ENCODE measurements at regions not wholly inside any gene's neighbourhood (a gene's known extent, or its start where the extent isn't known, plus 50 kb on each side); places are given as distances from the start of the nearest gene placed in this dataset.
A peak's percentile ranks its signal among the peaks of the same experiment; 100 is the strongest.

DNA sequence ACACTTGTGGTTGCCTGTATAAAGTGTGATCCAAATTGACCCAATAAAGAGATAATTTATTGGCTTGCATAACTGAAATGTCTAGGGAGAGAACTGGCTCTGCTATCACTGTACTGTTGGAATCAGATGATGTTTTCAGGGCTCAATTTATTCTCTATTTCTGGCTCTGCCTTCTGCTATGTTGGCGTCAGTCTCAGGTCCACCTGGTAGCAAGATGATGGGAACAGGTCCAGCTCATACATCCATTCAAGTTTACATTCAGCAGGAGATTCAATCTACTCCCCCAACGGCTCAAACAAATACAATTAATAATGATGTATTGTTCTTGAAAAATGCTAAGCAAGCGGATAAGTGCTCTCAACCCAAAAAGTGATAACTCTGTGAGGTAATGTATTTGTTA is 297.7 kb upstream of the SYT4 start:
- DNase-seq = no peak

DNA sequence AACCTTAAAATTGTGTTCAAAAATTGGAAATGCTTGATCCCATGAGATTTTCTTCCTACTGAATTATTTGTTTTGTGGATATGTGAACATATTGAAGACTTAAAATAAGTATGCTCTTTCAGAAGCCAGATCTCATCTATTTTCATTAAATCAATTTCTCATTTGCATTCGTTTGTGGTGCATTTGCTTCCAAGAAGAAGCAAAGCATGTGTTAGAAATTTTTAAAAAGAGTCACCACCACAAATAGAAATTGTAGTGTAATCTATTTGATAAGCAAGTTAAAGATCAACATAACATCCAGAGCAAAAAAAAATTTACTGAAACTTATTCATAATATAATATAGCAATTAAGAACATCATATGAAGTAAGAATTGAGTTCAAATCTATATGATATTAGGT is 300.9 kb upstream of the SYT4 start:
- DNase-seq = no peak

GRCh38 chr18:43578706-43579105 is 301.4 kb upstream of the SYT4 start:
- DNase-seq = no peak

- DNase-seq = no peak
Observed at GRCh38 chr18:43581936-43582519, 304.7 kb upstream of the SYT4 start.

- DNase-seq = peak; percentile 9
Observed at GRCh38 chr18:43587538-43588153, 310.4 kb upstream of the SYT4 start.

GRCh38 chr18:43588838-43589237 is 311.5 kb upstream of the SYT4 start:
- DNase-seq = no peak

- no peak for DNase-seq
Observed at GRCh38 chr18:43589611-43590151, 312.4 kb upstream of the SYT4 start.

GRCh38 chr18:43590182-43590903 is 313.1 kb upstream of the SYT4 start:
- no peak for DNase-seq

- no peak for DNase-seq
Observed at GRCh38 chr18:43592269-43592668, 315.0 kb upstream of the SYT4 start.

- no peak for DNase-seq
Observed at GRCh38 chr18:43596105-43596712, 318.9 kb upstream of the SYT4 start.

GRCh38 chr18:43601432-43601831 is 324.1 kb upstream of the SYT4 start:
- no peak for DNase-seq

GRCh38 chr18:43605224-43605623 is 327.9 kb upstream of the SYT4 start:
- DNase-seq = no peak

DNA sequence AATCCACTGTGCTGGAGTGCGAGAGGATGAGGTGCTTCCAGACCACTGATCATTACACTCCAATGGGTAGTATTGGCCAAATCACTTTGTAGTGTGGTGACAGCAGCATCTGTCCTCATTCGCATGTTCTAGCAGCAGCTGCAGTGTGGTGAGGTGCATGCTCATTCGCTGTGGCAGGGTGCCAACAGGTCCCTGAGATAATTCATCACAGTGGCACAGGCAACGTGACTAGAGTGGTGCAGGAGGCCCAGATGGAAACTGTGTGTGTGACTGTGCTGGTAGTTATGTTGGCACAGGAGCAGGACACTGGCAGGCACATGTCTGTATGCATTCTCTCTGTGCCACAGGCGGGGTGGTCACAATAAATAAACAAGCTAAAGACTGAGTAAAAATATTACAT is 329.5 kb upstream of the SYT4 start:
- DNase-seq = no peak

GRCh38 chr18:43620936-43621335 is 343.6 kb upstream of the SYT4 start:
- DNase-seq = peak; percentile 12

DNA sequence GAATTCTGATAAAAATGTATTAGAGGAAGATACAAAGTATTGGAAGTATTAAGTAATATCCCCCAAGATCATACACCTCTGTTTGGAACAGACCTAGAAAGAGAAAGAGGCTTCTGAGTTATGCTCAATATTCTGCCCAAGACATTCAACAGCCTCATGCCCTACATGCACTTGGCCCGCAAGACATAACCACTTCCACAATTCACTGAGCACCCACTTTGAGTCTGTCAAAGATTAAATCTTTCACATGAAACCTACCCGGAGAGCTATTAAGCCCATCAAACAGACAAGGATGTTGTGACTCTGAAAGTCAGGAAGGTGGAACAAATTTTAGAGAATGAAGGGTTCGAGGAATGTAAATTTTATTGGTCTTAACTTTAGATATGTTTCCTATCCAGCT is 344.7 kb upstream of the SYT4 start:
- no peak for DNase-seq

- DNase-seq = no peak
Observed at GRCh38 chr18:43625582-43625981, 348.3 kb upstream of the SYT4 start.

GRCh38 chr18:43627848-43628530 is 350.7 kb upstream of the SYT4 start:
- no peak for DNase-seq

DNA sequence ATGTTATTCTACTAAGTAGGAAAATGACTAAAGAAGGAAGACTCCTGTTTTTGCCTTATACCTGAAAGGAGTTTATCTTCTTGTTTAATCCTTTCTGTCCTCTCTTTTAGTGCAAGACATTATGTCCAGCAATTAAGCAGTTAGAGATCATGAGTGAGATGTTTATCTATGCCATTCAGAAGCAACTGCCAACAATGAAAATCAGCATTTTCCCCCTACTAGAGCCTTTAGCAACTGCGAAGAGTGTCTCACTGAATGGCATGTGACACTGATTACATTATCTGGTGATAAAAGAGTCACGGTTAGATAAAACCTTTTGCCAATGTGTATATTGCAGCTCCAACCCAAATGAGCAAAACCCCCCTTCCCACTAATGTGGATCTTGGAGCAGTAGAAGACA is 357.7 kb upstream of the SYT4 start:
- no peak for DNase-seq

DNA sequence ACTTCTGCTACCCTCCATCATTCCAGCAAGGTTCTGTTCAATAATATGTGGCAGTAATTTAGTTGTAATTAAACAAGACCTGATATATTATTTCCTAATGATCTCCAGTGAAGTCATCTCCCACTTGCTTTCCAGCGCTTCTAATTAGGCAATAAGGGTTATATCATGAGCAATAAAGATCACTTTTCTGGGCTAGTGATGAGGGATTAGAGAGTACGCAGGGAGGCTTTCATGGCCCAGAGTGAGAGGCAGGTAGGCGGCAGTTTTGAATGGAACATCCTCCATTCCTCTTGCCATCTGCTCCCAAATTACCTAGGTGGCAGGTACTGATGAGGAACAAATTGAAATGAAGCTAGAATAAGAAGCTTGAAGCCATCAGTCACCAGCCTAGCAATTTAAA is 358.1 kb upstream of the SYT4 start:
- no peak for DNase-seq

DNA sequence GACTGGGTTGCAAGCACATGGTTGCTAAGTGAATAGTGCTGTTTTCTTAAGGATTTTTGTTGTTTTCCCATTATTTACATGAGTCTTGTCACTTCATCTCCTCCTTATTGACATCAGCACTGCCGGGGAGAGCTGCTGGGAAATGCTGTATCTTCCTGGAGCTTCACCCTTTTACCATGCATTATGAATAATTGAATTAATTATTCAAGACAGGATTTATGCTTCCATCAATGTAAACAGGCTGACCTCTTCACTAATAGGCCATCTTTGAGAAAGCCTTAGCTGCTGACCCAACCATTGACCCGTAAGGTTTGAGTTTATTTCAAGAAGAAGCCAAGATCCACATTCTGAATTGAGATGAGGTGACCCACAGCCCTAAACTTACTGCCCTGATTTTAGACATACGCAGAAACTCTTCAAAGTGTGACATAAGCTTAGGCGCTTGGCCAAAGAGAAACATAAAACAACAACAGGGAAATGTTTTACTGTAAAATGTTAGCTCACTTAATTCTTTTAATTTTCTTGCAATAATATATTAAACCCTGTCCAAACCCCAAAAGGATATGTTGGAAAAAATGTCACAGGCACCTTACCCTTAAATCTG is 365.5 kb upstream of the SYT4 start:
- no peak for DNase-seq

GRCh38 chr18:43648002-43648401 is 370.7 kb upstream of the SYT4 start:
- no peak for DNase-seq

GRCh38 chr18:43649649-43650357 is 372.5 kb upstream of the SYT4 start:
- no peak for DNase-seq

Data from CD4-positive, alpha-beta T cell treated with Interleukin-10 for 1 hour (primary cell).